ENCODE measurements at regions not wholly inside any gene's neighbourhood (a gene's known extent, or its start where the extent isn't known, plus 50 kb on each side); places are given as distances from the start of the nearest gene placed in this dataset.

DNA sequence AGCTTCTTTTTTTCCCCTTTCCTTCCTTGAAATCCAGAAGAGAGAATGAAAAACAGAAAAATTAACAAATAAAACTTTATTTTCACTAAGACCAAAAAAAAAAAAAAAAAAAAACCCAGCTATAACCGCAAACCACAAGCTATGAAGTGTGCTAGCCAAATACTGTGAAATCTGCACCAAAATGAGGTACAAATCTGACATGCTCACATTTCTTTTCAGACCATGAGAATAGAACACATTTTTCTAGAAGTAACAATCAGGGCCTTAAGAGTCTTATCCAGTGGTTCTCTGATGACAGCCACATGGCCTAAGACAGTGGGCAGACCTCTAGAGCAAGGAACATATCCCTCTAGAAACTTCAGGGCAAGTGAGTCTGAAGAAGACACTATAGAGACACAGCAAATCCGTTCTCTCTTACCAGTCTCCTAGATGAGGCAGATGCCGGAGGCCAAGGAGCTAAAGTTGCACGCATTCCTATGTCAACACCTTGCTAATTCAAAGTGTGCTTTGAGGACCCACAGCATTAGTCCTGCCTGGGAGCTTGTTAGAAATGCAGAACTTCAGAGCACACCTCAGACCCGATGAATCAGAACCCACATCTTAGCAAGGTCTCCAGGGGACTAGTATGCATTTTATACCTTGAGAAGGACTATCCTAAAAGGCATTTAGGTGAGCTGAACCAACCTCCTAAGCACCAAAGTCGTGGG lies 317.1 kb downstream of the MYCN start:
- DNase-seq (ENCODE audit: low read depth): no peak

GRCh38 chr2:16256601-16257321 lies 316.4 kb downstream of the MYCN start:
- no peak for DNase-seq (ENCODE audit: low read depth)

DNA sequence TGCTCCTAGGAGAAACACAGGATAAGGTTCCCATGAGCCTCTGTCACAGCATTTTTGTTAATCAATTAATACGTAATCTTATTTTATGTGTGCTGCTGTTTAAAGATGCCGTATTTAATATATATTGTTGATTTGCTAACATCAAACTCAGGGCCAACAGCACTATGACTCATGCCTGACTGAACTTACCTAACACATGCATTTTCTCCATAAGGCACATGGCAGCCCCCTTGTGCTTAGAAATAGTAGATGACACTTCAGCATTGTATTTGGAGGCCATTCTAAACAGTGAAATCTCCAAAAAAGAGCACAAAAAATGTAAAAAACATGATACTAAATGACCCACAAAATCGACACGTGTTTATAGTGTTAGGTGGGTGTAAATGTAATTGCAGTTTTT lies 314.8 kb downstream of the MYCN start:
- DNase-seq (ENCODE audit: low read depth): no peak

- DNase-seq (ENCODE audit: low read depth): no peak
These were observed 314.1 kb downstream of the MYCN start for GRCh38 chr2:16254356-16254965.

GRCh38 chr2:16253291-16253690 lies 312.9 kb downstream of the MYCN start:
- no peak for DNase-seq (ENCODE audit: low read depth)

DNA sequence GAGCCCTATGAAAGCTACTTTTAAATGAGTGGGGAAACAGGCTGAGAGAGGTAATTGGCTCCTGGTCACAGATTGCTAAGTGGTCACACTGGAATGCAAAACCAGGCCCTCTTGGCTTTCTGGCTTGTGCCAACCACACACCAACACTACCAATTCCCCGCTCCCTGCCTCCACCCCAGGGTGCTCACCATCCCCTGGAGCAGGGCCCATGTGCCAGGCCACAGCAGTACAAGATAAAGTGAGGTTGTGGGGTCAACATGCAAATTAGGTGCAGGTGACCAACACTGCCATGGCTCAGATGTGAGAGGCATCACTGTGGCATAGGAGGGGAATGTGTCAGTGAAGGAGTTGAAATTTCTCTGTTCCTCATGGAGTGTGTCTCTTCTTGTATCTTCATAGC lies 312.5 kb downstream of the MYCN start:
- DNase-seq (ENCODE audit: low read depth): no peak

DNA sequence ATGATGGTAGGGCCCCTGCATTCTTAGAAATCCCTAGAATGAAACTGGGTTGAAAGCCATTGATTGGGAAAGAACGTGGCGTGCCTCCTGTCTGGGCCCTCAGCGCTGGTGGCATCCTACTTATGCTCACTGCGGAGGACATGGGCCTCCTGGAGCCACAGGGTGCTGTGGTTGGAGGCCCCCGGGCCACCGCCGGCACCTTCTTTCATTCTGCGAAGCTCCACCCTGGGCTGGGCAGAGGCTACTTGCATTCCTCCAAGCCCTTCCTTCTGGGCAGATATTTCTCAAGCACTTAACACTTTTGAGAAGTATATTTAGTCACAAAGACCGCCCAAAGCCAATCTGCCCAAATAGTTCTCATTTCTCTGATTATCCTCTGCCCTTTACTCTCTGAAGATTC lies 311.9 kb downstream of the MYCN start:
- no peak for DNase-seq (ENCODE audit: low read depth)

DNA sequence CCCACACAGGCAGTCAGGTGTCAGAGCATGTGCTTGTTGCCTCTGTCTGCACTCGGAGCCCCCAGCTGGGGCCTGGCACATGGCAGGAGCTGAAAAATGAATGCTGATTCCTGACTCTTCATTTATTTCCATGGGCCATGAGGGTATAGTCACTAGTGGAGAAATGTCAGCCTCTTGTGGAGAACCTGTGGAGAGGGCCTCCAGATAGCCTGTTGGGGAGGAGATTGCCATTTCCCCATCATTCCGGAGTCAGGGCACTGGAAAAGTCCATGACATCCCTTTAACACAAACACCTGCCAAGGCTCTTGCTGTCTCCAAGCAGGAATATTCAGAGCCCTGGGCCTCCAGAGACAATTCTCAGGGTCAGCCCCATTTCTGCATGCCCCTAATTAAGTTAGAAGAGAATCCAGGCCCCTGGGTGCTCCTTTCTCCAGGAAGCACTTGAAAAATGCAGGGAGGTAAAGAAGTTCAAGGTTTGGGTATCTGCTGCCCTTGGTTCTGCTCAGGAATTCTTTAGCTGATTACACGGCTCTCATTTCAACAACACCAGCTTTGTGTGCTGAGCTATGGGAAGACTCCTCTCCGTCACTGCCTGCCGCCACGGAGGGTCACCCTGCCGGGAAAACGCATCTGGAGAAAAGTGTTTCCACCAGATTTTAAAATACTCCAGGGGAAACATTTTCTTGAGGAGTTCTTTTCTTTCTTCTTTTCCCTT lies 311.3 kb downstream of the MYCN start:
- no peak for DNase-seq (ENCODE audit: low read depth)

- peak; percentile 77 for DNase-seq (ENCODE audit: low read depth)
These were observed 310.5 kb downstream of the MYCN start for GRCh38 chr2:16250886-16251285.

DNA sequence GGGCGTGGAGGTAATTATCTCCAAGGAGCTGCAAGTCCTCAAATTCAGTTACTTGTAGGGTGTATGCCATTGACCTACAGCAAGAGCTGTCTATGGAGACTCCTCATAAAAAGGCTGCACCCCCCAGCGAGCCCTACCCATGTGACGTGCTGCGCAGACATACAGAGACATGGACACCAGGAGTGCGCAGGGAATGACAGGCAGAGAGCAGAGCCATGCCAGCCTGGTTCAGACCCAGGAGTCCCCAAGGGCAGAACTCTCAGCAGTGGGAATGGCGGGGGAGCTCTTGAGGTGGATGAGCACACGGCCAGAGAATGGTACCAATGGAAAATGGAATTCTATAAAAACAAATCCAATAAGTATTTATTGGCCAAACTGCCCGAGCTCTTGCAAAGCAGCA lies 310.1 kb downstream of the MYCN start:
- no peak for DNase-seq (ENCODE audit: low read depth)

DNA sequence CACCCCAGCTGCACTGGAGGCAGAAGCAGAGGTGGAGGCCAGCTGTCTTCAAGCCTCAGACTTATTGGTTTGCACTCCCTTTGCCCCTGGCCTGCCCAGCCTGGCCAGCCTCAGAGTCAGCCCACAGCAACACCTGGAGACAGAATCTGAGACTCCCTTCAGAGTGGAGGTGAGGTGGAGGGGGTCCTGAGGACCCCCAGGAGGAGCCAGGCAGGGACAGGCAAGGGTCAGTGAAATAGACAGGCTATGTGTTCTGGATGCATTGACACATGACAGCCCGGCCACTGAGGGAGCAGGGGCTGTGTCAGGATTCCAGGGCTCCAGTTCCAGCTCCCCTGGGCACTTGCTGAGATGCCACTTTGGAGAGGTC lies 309.7 kb downstream of the MYCN start:
- DNase-seq (ENCODE audit: low read depth): no peak

GRCh38 chr2:16249246-16250055 lies 309.1 kb downstream of the MYCN start:
- peak; percentile 67 for DNase-seq (ENCODE audit: low read depth)

DNA sequence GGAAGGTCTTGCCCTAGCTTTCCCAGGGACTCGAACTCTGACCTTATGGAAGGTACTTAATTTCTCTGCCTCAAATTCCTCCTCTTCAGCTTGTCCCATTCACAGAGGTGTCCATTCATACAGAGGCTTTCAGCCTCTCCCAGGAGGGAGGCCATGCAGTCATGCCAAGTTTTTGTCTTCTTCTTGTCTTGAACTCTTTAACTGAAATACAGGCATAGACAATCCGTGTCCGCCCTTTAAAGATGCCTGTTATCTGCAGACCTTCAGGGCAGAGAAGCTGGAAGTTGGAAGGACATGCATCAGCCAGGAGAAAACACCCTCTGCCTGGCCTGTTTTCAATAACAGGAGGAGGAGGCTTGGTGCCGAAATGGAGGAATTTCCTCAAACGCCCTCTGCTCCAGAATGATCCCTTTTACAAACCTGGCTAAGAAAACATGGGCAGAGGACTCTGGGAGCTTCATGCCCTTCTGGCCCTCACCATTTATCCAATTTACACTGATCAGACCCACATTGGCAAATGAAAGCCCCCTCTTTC lies 308.3 kb downstream of the MYCN start:
- no peak for DNase-seq (ENCODE audit: low read depth)

DNA sequence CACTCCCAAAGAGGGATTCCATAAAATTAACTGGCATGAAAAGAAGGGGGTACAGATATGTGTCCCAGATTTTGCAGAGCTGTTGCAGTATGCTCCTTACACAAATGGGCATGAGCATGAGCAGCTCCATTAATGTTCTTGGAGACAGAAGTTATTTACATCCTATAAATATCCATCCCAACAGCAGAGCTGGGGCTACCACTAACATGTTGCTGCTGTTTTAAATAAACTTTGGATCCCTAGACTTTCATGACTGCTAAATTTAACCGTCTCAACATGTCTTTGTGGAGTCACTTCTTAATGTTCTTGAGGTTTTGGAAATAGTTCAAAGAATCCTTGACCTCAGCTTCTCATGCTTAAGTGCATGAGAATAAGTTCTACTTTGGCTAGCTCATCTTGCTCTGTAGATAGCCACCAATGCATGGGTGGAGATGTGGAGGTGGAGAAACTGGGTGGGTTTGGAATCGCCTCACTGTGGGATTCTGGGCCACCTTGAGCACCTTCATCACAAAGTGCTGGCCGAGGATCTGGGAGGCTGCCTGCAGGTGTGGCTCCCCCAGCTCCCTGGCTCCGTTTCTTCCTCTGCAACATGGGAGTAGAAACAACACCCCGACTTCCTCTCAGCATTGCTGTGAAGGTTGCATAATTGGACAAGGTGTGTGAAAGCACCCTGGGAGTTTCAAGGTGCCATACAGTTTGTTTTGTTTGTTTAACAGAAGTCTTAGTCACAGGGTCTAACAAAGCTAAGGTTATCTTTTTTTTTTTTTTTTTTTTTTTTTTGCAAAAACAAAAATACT lies 307.2 kb downstream of the MYCN start:
- no peak for DNase-seq (ENCODE audit: low read depth)

- no peak for DNase-seq (ENCODE audit: low read depth)
These were observed 306.6 kb downstream of the MYCN start for GRCh38 chr2:16246911-16247310.

GRCh38 chr2:16246281-16246850 lies 306.0 kb downstream of the MYCN start:
- no peak for DNase-seq (ENCODE audit: low read depth)

- no peak for DNase-seq (ENCODE audit: low read depth)
These were observed 305.2 kb downstream of the MYCN start for GRCh38 chr2:16245481-16246054.

DNA sequence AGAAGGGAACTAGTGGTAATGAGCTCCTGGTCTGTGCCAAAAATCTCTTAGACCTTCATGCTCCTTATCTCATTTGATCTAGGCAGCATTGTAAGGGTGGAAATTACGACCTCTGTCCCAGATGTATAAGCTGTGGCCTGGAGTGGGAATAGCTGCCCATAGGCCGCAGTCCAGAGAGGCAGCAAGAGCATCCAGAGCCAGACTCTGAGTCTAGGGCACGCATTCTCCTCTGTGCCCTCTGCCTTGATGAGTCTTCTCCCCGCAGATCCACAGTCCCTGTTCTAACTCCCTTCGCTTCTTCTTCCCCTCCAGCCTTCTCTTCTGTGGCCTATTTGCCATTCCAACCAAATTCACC lies 304.6 kb downstream of the MYCN start:
- DNase-seq (ENCODE audit: low read depth): no peak

DNA sequence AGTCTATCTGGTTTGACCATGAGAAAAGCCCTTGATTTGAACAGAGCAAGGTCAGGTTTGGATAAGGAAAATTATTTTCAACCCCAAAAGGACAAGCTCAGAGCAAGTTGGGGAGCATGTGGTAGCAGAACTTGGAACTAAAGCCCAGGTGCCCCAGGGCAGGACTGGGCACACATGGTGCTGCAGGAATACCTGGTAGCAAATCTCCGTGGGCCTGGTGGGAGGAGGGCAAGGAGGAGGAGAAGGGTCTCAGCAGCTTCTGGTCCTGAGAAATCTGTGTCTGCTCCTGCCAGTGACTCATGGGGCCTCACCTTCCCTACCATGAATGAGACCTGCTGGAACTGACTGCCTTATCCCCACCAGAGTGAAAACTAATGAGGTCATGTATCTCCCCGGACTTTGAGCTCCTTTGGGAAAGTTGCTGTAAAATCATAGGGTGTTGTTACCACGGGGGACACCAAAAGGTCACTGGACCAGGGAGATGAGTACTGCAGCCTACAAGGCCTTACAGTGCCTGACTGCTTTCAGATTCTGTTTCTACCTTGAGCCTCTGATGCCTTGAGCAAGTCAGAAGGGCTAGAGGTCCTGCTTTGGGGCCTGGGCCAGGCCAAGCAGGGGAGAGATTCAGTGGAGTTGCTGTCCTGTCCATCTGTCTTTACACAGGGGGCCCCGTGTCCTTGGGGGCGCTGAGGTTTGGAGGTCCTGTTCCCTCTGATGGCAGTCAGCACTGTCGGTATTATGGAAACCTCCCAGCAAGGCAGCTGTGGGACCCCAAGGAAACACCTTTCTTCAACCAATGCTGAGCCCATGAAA lies 304.0 kb downstream of the MYCN start:
- DNase-seq (ENCODE audit: low read depth): no peak

Measured in Daoy (cell line).